ENCODE measurements at regions not wholly inside any gene's neighbourhood (a gene's known extent, or its start where the extent isn't known, plus 50 kb on each side); places are given as distances from the start of the nearest gene placed in this dataset.

- no peak overlapping the region for H3K27ac ChIP-seq (ENCODE audit: low read length)
- H3K36me3 Mint-ChIP-seq = no peaks in the 10 kb centered on the region
- WGBS (ENCODE audit: insufficient coverage) = 87% methylated on average over 5 of the region's 6 CpGs
- no peaks in the 10 kb centered on the region for H3K27me3 ChIP-seq (ENCODE audit: control insufficient read depth, insufficient read depth, low read length)
- intact Hi-C loops (cut with micrococcal nuclease) = no loop called here
- H3K4me3 Mint-ChIP-seq = no peak overlapping the region
- no peaks in the 10 kb centered on the region for H3K4me1 ChIP-seq (ENCODE audit: control insufficient read depth, insufficient read depth, low read length)
- TF ChIP-seq CTCF (IDR thresholded peaks at IDR 0.05) = no peak
- H3K27me3 Mint-ChIP-seq (ENCODE audit: low read depth in 2 of 2) = peaks cover 0 to 2% of the 10 kb centered on the region in 2 donors
- ATAC-seq (no peak), DNase-seq (no peak)
- H3K9me3 ChIP-seq (ENCODE audit: control insufficient read depth, insufficient read depth, low read length) = peaks cover 4% of the 10 kb centered on the region
- H3K36me3 ChIP-seq (ENCODE audit: control insufficient read depth, insufficient read depth, low read length) = no peaks in the 10 kb centered on the region
- peaks cover 2 to 4% of the 10 kb centered on the region in 2 donors for H3K9me3 Mint-ChIP-seq
- H3K4me1 Mint-ChIP-seq = no peaks in the 10 kb centered on the region
- no peak overlapping the region for H3K27ac Mint-ChIP-seq
- H3K4me3 ChIP-seq (ENCODE audit: low read length) = no peak overlapping the region
These were observed 177.0 kb upstream of the TMEM132C start for GRCh38 chr12:128089961-128090360.

GRCh38 chr12:128091101-128091720 is 175.8 kb upstream of the TMEM132C start:
- H3K4me3 ChIP-seq (ENCODE audit: low read length) = no peak overlapping the region
- H3K9me3 ChIP-seq (ENCODE audit: control insufficient read depth, insufficient read depth, low read length) = peaks cover 4% of the 10 kb centered on the region
- DNase-seq (no peak), ATAC-seq (no peak)
- H3K4me3 Mint-ChIP-seq = no peak overlapping the region
- no peaks in the 10 kb centered on the region for H3K27me3 ChIP-seq (ENCODE audit: control insufficient read depth, insufficient read depth, low read length)
- H3K9me3 Mint-ChIP-seq = peaks cover 2 to 4% of the 10 kb centered on the region in 2 donors
- H3K36me3 ChIP-seq (ENCODE audit: control insufficient read depth, insufficient read depth, low read length) = no peaks in the 10 kb centered on the region
- WGBS (ENCODE audit: insufficient coverage) = 80% methylated on average over 13 of the region's 13 CpGs
- TF ChIP-seq CTCF (IDR thresholded peaks at IDR 0.05) = no peak
- H3K27me3 Mint-ChIP-seq (ENCODE audit: low read depth in 2 of 2) = peaks cover 0 to 2% of the 10 kb centered on the region in 2 donors
- no peak overlapping the region for H3K27ac ChIP-seq (ENCODE audit: low read length)
- no peaks in the 10 kb centered on the region for H3K36me3 Mint-ChIP-seq
- no peaks in the 10 kb centered on the region for H3K4me1 Mint-ChIP-seq
- H3K4me1 ChIP-seq (ENCODE audit: control insufficient read depth, insufficient read depth, low read length) = no peaks in the 10 kb centered on the region
- no peak overlapping the region for H3K27ac Mint-ChIP-seq
- intact Hi-C loops (cut with micrococcal nuclease) = no loop called here

GRCh38 chr12:128091951-128092382 is 175.0 kb upstream of the TMEM132C start:
- H3K36me3 Mint-ChIP-seq = no peaks in the 10 kb centered on the region

More at GRCh38 chr12:128091951-128092382, 175.0 kb upstream of the TMEM132C start:
- intact Hi-C loops (cut with micrococcal nuclease) = no loop called here
- H3K27me3 Mint-ChIP-seq (ENCODE audit: low read depth in 2 of 2) = peaks cover 0 to 2% of the 10 kb centered on the region in 2 donors
- H3K27ac ChIP-seq (ENCODE audit: low read length) = no peak overlapping the region
- no peak for DNase-seq
- no peaks in the 10 kb centered on the region for H3K4me1 ChIP-seq (ENCODE audit: control insufficient read depth, insufficient read depth, low read length)
- ATAC-seq = no peak
- WGBS (ENCODE audit: insufficient coverage) = 64% methylated on average over 9 of the region's 9 CpGs
- TF ChIP-seq CTCF (IDR thresholded peaks at IDR 0.05) = no peak
- no peaks in the 10 kb centered on the region for H3K36me3 ChIP-seq (ENCODE audit: control insufficient read depth, insufficient read depth, low read length)
- no peak overlapping the region for H3K27ac Mint-ChIP-seq
- no peaks in the 10 kb centered on the region for H3K27me3 ChIP-seq (ENCODE audit: control insufficient read depth, insufficient read depth, low read length)
- H3K9me3 Mint-ChIP-seq = peaks cover 2 to 4% of the 10 kb centered on the region in 2 donors
- H3K4me3 Mint-ChIP-seq = no peak overlapping the region
- peaks cover 4% of the 10 kb centered on the region for H3K9me3 ChIP-seq (ENCODE audit: control insufficient read depth, insufficient read depth, low read length)
- H3K4me3 ChIP-seq (ENCODE audit: low read length) = no peak overlapping the region
- H3K4me1 Mint-ChIP-seq = no peaks in the 10 kb centered on the region

All from natural killer cell (primary cell).